ENCODE measurements at regions not wholly inside any gene's neighbourhood (a gene's known extent, or its start where the extent isn't known, plus 50 kb on each side); places are given as distances from the start of the nearest gene placed in this dataset.

DNA sequence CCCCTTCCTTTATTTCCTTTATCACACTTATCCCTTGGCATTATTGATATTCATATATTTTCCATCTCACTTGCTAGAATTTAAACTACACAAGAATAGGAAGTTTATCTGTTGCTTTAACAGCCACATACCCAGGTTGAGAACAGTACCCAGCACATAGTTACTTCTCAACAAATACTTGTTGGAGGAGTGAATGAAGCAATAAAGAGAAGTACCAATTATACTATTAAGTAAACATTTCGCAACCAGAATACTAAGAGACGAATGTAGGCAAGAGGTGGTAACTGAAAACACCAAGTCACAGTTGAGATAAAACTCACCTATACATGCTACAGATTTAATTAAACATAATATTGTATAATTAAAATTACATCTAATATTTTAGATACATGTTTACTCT is 110.9 kb downstream of the FSCB start:
- H3K4me3 ChIP-seq (ENCODE audit: low read depth, low read length): no peak overlapping the region
- H3K27ac ChIP-seq (ENCODE audit: extremely low read depth, low read depth, low read length): no peak overlapping the region
- TF ChIP-seq ZNF433 (tag by site-specific recombination; IDR thresholded peaks at IDR 0.05; ENCODE audit: low read depth) (no peak), REPIN1 (tag by site-specific recombination; IDR thresholded peaks at IDR 0.05; ENCODE audit: low read depth) (no peak), KLF16 (tag by site-specific recombination; IDR thresholded peaks at IDR 0.05) (no peak), GLIS1 (tag by site-specific recombination; IDR thresholded peaks at IDR 0.05) (no peak), ZBTB17 (tag by site-specific recombination; IDR thresholded peaks at IDR 0.05) (no peak), SCRT2 (tag by site-specific recombination; IDR thresholded peaks at IDR 0.05) (no peak), KLF17 (tag by site-specific recombination; IDR thresholded peaks at IDR 0.05) (no peak), SETDB1 (IDR thresholded peaks at IDR 0.05; ENCODE audit: insufficient read length, low read length) (no peak)
- TF ChIP-seq, protein P1, sequence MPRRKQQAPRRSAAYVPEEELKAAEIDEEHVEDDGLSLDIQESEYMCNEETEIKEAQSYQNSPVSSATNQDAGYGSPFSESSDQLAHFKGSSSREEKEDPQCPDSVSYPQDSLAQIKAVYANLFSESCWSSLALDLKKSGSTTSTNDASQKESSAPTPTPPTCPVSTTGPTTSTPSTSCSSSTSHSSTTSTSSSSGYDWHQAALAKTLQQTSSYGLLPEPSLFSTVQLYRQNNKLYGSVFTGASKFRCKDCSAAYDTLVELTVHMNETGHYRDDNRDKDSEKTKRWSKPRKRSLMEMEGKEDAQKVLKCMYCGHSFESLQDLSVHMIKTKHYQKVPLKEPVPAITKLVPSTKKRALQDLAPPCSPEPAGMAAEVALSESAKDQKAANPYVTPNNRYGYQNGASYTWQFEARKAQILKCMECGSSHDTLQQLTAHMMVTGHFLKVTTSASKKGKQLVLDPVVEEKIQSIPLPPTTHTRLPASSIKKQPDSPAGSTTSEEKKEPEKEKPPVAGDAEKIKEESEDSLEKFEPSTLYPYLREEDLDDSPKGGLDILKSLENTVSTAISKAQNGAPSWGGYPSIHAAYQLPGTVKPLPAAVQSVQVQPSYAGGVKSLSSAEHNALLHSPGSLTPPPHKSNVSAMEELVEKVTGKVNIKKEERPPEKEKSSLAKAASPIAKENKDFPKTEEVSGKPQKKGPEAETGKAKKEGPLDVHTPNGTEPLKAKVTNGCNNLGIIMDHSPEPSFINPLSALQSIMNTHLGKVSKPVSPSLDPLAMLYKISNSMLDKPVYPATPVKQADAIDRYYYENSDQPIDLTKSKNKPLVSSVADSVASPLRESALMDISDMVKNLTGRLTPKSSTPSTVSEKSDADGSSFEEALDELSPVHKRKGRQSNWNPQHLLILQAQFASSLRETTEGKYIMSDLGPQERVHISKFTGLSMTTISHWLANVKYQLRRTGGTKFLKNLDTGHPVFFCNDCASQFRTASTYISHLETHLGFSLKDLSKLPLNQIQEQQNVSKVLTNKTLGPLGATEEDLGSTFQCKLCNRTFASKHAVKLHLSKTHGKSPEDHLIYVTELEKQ (tag by site-specific recombination; IDR thresholded peaks at IDR 0.05; ENCODE audit: borderline replicate concordance): no peak
- ChIA-PET POLR2A (no interaction called here), CTCF (no interaction called here)
- H3K9me3 ChIP-seq (ENCODE audit: control insufficient read depth, insufficient read depth, low read depth, low read length): no peaks in the 10 kb centered on the region
- no peaks in the 10 kb centered on the region for H3K4me1 ChIP-seq (ENCODE audit: control insufficient read depth, insufficient read depth, low read length)
- H3K36me3 ChIP-seq (ENCODE audit: control insufficient read depth in 2 of 2, insufficient read depth in 1 of 2, low read length in 2 of 2): no peaks in the 10 kb centered on the region

- Histone ChIP-seq H3K9me3 (ENCODE audit: control insufficient read depth, insufficient read depth, low read depth, low read length) (no peaks in the 10 kb centered on the region), H3K36me3 (ENCODE audit: control insufficient read depth in 2 of 2, insufficient read depth in 1 of 2, low read length in 2 of 2) (no peaks in the 10 kb centered on the region), H3K27ac (ENCODE audit: extremely low read depth, low read depth, low read length) (no peak overlapping the region), H3K4me1 (ENCODE audit: control insufficient read depth, insufficient read depth, low read length) (no peaks in the 10 kb centered on the region), H3K4me3 (ENCODE audit: low read depth, low read length) (no peak overlapping the region)
- ChIA-PET POLR2A (no interaction called here), CTCF (no interaction called here)
- no peak for TF ChIP-seq ZFP37 (tag by site-specific recombination; IDR thresholded peaks at IDR 0.05)
- TF ChIP-seq ZEB2 (tag by site-specific recombination; IDR thresholded peaks at IDR 0.05): no peak
- TF ChIP-seq ZFP69B (tag by site-specific recombination; IDR thresholded peaks at IDR 0.05): no peak
- TF ChIP-seq GFI1B (tag by site-specific recombination; IDR thresholded peaks at IDR 0.05): no peak
- no peak for TF ChIP-seq ZNF660 (tag by site-specific recombination; IDR thresholded peaks at IDR 0.05)
- TF ChIP-seq, protein P2, sequence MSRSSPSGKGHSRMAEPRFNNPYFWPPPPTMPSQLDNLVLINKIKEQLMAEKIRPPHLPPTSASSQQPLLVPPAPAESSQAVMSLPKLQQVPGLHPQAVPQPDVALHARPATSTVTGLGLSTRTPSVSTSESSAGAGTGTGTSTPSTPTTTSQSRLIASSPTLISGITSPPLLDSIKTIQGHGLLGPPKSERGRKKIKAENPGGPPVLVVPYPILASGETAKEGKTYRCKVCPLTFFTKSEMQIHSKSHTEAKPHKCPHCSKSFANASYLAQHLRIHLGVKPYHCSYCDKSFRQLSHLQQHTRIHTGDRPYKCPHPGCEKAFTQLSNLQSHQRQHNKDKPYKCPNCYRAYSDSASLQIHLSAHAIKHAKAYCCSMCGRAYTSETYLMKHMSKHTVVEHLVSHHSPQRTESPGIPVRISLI (tag by site-specific recombination; IDR thresholded peaks at IDR 0.05): no peak
- no peak for TF ChIP-seq ZNF121 (tag by site-specific recombination; IDR thresholded peaks at IDR 0.05)
Measured at GRCh38 chr14:44392984-44393383, 114.1 kb downstream of the FSCB start.

DNA sequence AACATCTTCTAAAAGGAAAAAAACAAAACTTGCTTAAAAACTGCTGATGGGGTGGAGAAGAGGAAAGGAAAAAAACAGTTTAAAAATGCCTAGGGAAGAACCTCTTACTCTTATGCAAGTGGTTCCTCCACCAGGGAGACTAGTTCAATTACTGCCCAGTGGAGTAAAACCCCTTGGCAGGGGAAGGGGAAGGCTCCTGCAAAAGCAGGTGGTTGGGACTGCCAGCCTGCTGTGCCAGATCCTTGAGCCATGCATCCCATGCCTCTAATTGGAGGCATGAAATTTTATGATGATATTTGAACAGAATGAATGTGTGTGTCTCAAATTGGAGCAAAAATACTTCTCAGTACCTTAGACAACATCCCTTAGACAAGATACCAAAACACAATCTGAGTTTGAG is 118.8 kb downstream of the FSCB start:
- TF ChIP-seq ZNF335 (tag by site-specific recombination; conservative IDR thresholded peaks at IDR 0.05): no peak
- no peak for TF ChIP-seq ZNF394 (tag by site-specific recombination; IDR thresholded peaks at IDR 0.05; ENCODE audit: borderline replicate concordance)
- no peak for TF ChIP-seq SCRT1 (tag by site-specific recombination; IDR thresholded peaks at IDR 0.05; ENCODE audit: borderline replicate concordance)
- no peak for TF ChIP-seq ZNF48 (tag by site-specific recombination; IDR thresholded peaks at IDR 0.05)
- POLR2A ChIA-PET: no interaction called here
- no peaks in the 10 kb centered on the region for H3K4me1 ChIP-seq (ENCODE audit: control insufficient read depth, insufficient read depth, low read length)

More for the DNA sequence above, 118.8 kb downstream of the FSCB start:
- H3K9me3 ChIP-seq (ENCODE audit: control insufficient read depth, insufficient read depth, low read depth, low read length): no peaks in the 10 kb centered on the region
- H3K27ac ChIP-seq (ENCODE audit: extremely low read depth, low read depth, low read length): no peak overlapping the region
- H3K36me3 ChIP-seq (ENCODE audit: control insufficient read depth in 2 of 2, insufficient read depth in 1 of 2, low read length in 2 of 2): no peaks in the 10 kb centered on the region
- H3K4me3 ChIP-seq (ENCODE audit: low read depth, low read length): no peak overlapping the region
- CTCF ChIA-PET: no interaction called here

Measured in HEK293 (cell line).